Suprapubic skin (tissue), 4 donors: ENCODE measurements at regions not wholly inside any gene's neighbourhood (a gene's known extent, or its start where the extent isn't known, plus 50 kb on each side); places are given as distances from the start of the nearest gene placed in this dataset.

Experiments used
- POLR2A ChIP-seq, 2 donors: fragments of 450-650 bp; IDR thresholded peaks; one replicate each; pipeline ENCODE4 v1.6.1; 2017; ENCODE audit warnings: antibody characterized with exemption in 2 of 2, mild to moderate bottlenecking in 2 of 2, moderate library complexity in 2 of 2
- POLR2AphosphoS5 ChIP-seq, 3 donors: sonication (generic); formaldehyde crosslinking; IDR thresholded peaks; one replicate each; pipeline ENCODE4 v1.6.1; 2017; ENCODE audit warnings: antibody characterized with exemption in 3 of 3
- TF ChIP-seq, protein P1 (sequence below), 2 donors: fragments of 200-600 bp in 1 of 2; fragments of 450-650 bp in 1 of 2; sonication (generic) in 1 of 2; IDR thresholded peaks; one replicate each; pipeline ENCODE4 v1.5.1; 2016 to 2019; ENCODE audit warnings: antibody characterized with exemption in 2 of 2, mild to moderate bottlenecking in 1 of 2, moderate library complexity in 1 of 2

DNA sequence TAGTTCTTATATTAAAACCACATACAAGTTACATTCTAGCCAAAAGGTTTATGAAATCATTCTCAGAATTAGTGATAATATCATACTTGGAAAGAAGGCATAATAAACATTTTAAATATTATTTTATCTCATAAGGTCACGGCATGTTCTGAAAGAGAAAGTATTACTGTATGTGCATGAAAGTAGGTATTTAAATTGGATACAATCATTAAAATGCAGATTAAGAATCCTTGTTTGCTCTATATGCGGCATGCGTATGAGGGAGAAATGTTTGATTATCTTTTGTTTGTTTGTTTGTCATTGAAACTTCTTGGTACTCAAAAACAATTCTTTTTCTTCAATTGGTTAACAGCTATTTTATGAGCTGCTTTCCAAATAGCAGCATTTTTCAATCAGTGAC lies 183.9 kb upstream of the TLL1 start:
- TF ChIP-seq, protein P1, sequence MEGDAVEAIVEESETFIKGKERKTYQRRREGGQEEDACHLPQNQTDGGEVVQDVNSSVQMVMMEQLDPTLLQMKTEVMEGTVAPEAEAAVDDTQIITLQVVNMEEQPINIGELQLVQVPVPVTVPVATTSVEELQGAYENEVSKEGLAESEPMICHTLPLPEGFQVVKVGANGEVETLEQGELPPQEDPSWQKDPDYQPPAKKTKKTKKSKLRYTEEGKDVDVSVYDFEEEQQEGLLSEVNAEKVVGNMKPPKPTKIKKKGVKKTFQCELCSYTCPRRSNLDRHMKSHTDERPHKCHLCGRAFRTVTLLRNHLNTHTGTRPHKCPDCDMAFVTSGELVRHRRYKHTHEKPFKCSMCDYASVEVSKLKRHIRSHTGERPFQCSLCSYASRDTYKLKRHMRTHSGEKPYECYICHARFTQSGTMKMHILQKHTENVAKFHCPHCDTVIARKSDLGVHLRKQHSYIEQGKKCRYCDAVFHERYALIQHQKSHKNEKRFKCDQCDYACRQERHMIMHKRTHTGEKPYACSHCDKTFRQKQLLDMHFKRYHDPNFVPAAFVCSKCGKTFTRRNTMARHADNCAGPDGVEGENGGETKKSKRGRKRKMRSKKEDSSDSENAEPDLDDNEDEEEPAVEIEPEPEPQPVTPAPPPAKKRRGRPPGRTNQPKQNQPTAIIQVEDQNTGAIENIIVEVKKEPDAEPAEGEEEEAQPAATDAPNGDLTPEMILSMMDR (IDR thresholded peaks at IDR 0.05): no peak
- TF ChIP-seq POLR2A (IDR thresholded peaks at IDR 0.05) (no peak), POLR2AphosphoS5 (IDR thresholded peaks at IDR 0.05) (no peak)
